SH-SY5Y (cell line): ENCODE measurements at regions not wholly inside any gene's neighbourhood (a gene's known extent, or its start where the extent isn't known, plus 50 kb on each side); places are given as distances from the start of the nearest gene placed in this dataset.

ENCODE experiments used
- GATA2 ChIP-seq: IDR thresholded peaks from 2 replicates; pipeline ENCODE4 v1.6.1; 2011; ENCODE audit warnings: mild to moderate bottlenecking, low read depth, low read length
- GATA3 ChIP-seq: IDR thresholded peaks from 2 replicates; pipeline ENCODE4 v1.6.1; 2011; ENCODE audit warnings: low read depth, mild to moderate bottlenecking, low read length, moderate library complexity

DNA sequence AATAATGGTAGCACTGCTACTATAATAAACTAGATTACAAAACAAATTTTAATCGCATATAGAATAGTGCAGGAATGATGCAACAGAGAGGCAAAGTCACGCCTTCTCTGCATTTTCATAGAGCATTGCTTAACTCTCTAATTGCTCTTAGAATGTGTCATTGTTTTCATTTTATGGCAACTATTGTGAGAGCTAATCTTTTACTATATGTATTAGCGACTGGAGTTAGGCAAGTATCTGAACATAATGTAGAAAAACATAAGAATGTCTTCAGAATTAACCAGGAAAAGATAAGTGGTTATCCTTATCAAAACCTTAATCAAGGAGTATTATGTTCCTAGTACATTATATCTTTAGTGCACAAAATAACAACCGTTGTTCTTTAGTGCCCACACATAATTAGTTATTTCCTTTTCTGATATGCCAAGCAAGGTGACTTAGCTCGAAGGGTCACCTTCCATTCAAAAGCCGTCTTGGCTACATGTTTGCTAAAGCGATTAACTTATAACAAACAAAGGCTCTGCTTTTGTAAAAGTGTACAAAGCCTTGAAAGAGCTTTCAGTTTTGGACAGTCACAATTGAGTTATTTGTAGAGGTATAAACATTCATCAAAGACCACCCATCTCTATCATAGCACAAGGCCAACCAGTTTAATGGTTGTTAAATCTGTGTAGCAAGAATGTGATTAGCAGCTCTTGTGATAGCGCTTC, 1328.9 kb downstream of the ROBO2 start:
- TF ChIP-seq GATA3 (no peak), GATA2 (no peak)
